ENCODE measurements at regions not wholly inside any gene's neighbourhood (a gene's known extent, or its start where the extent isn't known, plus 50 kb on each side); places are given as distances from the start of the nearest gene placed in this dataset.

DNA sequence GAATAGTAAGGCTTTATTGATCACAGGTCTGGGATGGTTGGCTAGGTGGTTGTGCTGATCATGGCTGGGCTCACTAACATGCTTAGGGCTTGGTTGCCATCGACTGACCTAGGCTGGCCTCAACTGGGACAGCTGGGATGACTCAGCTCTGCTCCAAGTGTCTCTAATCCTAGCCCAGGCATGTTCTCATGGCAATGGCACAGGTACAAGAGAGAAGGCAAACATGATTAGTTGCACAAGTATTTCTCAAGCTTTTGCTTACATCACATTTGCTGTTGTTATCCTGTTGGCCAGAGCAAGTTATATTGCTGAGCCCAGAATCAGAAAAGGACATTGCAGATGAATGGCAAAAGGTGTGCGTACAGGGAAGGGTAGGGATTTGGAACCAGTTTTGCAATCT, 68.5 kb upstream of the SLC35C1 start:
- TF ChIP-seq, protein P1, sequence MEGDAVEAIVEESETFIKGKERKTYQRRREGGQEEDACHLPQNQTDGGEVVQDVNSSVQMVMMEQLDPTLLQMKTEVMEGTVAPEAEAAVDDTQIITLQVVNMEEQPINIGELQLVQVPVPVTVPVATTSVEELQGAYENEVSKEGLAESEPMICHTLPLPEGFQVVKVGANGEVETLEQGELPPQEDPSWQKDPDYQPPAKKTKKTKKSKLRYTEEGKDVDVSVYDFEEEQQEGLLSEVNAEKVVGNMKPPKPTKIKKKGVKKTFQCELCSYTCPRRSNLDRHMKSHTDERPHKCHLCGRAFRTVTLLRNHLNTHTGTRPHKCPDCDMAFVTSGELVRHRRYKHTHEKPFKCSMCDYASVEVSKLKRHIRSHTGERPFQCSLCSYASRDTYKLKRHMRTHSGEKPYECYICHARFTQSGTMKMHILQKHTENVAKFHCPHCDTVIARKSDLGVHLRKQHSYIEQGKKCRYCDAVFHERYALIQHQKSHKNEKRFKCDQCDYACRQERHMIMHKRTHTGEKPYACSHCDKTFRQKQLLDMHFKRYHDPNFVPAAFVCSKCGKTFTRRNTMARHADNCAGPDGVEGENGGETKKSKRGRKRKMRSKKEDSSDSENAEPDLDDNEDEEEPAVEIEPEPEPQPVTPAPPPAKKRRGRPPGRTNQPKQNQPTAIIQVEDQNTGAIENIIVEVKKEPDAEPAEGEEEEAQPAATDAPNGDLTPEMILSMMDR (IDR thresholded peaks at IDR 0.05) = no peak
- TF ChIP-seq POLR2A (IDR thresholded peaks at IDR 0.05) = no peak
